ENCODE measurements at regions not wholly inside any gene's neighbourhood (a gene's known extent, or its start where the extent isn't known, plus 50 kb on each side); places are given as distances from the start of the nearest gene placed in this dataset.

GRCh38 chrX:4708970-4709760, 995.7 kb upstream of the PRKX start:
- DNase-seq (ENCODE audit: low spot score): no peak
- in situ Hi-C loops (cut with MboI; ENCODE audit: low pct_unique_long_range_greater_than_20kb, low sequenced_read_pairs, unreplicated experiment): no loop called here
- no peak for TF ChIP-seq CTCF (IDR thresholded peaks at IDR 0.05; ENCODE audit: extremely low read depth, insufficient read depth, missing control alignments)

GRCh38 chrX:4706961-4707360, 993.5 kb upstream of the PRKX start:
- no peak for DNase-seq (ENCODE audit: low spot score)
- no peak for TF ChIP-seq CTCF (IDR thresholded peaks at IDR 0.05; ENCODE audit: extremely low read depth, insufficient read depth, missing control alignments)
- in situ Hi-C loops (cut with MboI; ENCODE audit: low pct_unique_long_range_greater_than_20kb, low sequenced_read_pairs, unreplicated experiment): no loop called here

DNA sequence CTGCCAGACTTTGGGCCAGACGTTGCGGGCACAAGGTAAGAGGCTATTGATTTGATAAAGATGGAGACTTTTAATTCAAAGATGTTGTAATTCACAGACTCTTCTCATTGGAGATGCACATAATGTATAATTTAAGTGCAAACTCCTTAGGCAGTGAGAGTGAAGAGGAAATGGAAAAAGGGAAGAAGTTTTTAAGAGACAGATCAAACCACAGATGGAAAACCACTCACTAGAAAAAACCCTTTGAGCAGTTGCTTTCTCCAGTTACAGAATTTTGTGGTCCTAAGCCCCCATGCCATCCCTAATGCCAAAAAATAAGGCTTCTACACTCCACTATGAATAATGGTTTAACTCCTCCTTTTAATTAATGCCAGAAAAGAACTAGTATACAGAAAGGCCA, 977.1 kb upstream of the PRKX start:
- in situ Hi-C loops (cut with MboI; ENCODE audit: low pct_unique_long_range_greater_than_20kb, low sequenced_read_pairs, unreplicated experiment): no loop called here
- DNase-seq (ENCODE audit: low spot score): no peak
- TF ChIP-seq CTCF (IDR thresholded peaks at IDR 0.05; ENCODE audit: extremely low read depth, insufficient read depth, missing control alignments): no peak

- in situ Hi-C loops (cut with MboI; ENCODE audit: low pct_unique_long_range_greater_than_20kb, low sequenced_read_pairs, unreplicated experiment): no loop called here
- no peak for TF ChIP-seq CTCF (IDR thresholded peaks at IDR 0.05; ENCODE audit: extremely low read depth, insufficient read depth, missing control alignments)
- DNase-seq (ENCODE audit: low spot score): no peak
These were observed 969.2 kb upstream of the PRKX start for GRCh38 chrX:4682636-4683035.

- TF ChIP-seq CTCF (IDR thresholded peaks at IDR 0.05; ENCODE audit: extremely low read depth, insufficient read depth, missing control alignments): no peak
- in situ Hi-C loops (cut with MboI; ENCODE audit: low pct_unique_long_range_greater_than_20kb, low sequenced_read_pairs, unreplicated experiment): no loop called here
- no peak for DNase-seq (ENCODE audit: low spot score)
These were observed 962.3 kb upstream of the PRKX start for GRCh38 chrX:4675686-4676300.

GRCh38 chrX:4674028-4674782, 960.8 kb upstream of the PRKX start:
- in situ Hi-C loops (cut with MboI; ENCODE audit: low pct_unique_long_range_greater_than_20kb, low sequenced_read_pairs, unreplicated experiment): no loop called here
- no peak for TF ChIP-seq CTCF (IDR thresholded peaks at IDR 0.05; ENCODE audit: extremely low read depth, insufficient read depth, missing control alignments)
- no peak for DNase-seq (ENCODE audit: low spot score)
